Medulla oblongata (tissue), 1 donor: ENCODE measurements at regions not wholly inside any gene's neighbourhood (a gene's known extent, or its start where the extent isn't known, plus 50 kb on each side); places are given as distances from the start of the nearest gene placed in this dataset.

Experiments used
- DNase-seq: peaks from one replicate; pipeline ENCODE4 v3.0.0-alpha.2; 2015; ENCODE audit errors: extremely low spot score

DNA sequence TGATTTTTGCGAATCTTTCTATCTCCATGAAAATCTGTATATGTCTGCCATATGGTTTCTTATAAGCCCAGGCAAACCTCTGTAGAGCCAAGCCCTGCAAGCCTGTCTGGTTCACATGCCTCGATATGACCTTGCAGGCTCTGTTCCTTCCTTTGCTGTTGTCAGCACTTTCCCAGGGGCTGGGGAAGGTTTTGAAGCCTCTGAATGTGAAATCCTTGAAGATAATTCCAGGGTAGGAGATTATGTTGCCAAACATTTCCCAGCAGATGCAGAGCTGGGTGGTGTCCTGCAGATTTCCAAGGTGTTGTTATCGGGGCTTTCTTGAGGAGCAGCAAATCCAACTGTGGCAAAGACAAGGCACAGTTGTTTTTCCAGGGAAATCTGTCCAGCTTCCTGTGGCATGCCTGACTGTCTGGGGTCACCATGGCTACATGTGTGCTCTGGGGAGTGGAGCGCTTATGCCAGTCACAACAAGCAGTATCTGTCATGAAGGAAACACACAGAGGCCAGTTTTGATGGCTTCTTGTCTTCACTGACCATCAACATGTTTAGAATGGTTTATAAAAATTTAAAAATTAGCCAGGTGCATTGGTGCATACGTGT lies 60.7 kb upstream of the RPS23 start:
- DNase-seq: no peak

DNA sequence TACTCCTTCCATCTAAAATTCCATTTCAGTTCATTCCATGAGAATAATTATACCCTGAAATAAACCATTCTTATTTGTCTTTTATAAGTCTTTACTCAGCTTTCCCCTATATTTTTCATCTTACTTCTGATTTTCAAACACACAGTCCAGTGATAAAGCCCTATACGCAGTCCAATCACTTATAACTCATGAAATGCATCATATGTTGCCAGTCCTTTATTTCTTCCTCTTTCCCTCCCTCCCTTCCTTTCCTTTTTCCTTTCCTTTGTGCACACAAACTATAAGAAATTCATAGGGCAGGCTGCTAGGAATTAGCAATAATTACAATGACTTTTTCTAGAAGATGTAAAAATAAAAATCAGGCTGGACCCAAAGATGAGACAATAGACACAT lies 58.8 kb upstream of the RPS23 start:
- DNase-seq: no peak

DNA sequence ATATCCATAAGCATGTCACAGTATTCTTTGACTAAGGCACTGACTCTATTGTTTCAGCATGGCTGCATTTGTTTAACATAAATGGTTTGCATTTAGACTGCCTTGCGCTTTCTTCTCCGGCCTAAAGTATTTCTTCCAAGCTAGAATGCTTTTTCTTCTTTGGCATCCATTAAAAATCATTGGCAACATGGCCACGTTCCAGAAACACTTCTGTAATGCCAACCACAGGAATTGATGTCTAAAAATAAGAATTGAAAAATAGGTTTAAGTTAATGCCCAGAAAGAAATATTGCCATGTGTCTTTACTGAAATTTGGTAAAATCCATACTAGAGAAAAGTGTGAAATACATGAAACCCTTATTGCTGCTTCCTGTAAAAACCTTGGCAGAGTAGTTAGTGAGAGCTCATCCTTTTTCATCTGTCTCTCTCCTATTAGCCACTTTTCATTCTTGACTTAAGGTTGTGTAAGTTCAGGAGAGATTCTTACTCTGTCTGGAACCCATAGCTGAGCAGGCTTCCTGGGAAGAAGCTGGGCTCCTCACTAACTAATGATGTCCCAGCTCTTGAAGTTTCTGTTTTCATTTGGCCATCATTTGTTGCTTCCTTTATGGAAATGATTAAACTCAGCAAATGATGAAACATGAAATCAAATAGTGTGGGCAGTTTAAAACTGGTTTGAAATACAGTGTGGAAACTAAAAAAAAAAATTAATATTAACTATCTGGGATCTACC lies 58.2 kb upstream of the RPS23 start:
- DNase-seq: no peak

DNA sequence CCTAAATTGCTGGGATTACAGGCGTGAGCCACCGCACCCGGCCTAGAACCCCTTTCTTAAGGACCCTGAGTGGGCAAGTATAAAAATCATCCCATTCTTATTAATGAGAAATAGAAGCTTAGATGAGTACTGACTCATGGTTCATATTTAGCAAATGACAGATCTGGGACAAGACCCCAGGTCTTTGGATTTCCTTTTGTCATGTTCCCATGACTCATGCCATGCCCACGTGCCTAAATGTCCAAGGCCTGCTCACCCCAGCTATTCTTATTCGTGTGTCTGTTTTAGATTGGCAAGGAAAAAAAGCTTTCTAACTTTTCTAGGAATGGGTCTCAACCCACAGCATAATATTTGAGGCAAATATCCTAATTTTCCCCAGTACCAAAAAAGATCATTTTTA lies 57.7 kb upstream of the RPS23 start:
- DNase-seq: no peak

DNA sequence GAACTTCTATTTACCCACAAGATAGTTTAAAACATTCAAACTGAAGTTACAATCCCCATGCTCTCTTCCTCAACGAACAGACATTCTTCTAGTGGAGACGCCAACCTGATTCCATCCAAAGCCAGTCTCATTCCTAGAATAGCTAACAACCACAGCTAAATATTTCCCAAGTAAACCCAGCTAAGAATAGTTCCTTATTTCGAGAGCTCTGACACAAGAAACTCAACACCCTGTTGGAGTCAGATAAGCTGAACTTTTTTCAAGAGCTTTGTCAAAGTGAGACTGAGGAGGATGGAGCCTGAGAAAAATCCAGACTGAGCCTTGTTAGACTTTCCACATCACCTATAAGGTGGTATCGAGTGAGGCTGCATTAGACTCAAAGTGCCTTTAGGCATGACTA lies 56.7 kb upstream of the RPS23 start:
- DNase-seq: no peak

DNA sequence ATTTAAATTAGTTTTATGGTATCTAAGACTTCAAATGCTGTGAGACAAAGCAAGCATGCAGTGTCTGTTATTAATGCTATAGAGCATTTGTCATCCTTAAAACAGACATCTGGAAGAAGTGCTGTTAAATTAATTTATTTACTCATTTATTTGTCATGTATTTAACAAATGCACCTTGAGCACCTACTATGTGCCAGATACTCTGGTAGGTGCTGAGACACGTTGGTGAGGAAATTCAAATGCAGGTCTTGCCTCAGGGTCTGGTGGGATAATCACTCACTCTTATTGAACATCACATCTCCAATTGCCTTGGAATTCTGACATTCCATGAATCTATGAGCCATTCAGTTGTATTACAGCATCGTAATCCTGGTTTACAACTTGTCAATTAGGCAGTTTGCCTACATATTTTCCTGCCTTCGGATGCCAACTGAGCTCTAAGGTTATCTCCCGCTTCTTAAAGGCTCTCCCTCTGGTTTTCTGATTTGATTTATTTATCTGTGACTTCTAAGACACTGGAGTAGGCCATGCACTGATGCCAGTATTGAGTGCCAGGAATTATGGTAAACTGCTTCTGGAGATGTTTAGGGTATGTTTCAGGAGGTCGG lies 56.0 kb upstream of the RPS23 start:
- DNase-seq: no peak

DNA sequence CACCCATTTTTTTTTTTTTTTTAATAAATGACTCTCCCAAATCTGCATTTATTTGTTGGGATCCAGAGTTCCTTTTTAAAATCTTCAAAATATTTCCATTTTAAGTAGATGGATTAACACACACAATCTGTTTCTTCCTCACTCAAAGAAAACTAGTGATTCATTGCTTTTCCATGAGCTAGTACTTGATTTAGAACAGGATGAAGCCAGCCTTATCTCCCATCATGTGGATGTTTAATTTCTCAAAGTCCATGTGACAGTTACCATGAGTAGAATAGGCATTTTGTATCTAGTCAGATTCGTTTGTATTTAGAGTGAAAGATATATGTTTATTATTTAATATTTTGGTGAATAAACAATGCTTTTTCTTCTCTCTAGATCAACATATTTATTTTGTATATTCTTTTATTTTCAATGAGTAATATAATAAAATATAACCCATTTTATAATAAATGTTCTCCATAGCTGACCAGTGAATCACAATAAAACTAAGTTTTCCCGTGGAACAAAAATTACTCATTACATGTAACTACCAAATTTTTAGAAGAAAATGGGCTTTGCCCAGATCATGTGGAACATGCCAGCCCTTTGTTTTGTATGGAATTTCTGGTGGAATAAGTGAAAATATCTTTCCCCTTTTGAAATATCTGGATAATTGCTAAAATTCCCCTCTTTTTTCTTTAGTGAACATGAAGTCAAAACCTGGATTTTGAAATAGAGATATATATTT lies 54.9 kb upstream of the RPS23 start:
- DNase-seq: no peak

DNA sequence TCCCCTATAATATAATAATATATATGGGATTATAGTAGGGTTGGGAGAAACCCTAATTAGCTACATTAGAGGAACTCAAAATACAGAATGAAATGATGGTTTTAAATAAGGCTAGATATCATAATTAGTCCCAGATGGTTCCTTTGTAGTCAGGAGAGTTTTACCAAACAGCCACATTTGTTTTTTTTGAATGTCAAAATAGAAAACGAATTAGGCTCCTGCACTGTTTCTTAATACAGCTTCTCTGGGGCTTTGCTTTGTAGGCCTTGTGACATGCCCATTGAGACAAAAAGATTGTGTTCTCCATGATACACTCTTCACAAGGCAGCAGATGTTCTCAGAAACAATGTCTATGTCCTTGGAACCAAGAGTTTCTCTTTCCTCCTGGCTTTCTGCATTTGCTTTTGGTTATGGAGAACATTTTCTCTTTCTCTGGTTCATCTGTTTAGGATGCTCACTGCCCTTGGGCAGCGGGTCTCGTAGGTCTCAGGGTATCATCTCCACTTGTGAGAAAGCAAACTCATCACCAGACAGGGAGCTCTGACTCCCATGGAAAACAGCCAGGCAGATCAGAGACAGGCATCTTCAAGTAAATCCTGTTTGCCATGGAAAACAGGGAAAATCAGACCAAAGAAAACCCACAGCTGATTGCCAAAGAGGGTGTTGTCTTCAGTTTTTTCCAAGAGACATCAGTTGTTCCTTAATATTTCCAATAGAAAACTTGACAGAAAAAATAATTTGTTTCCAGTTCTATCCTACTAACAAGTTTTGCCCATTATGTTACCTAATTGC lies 54.1 kb upstream of the RPS23 start:
- no peak for DNase-seq

DNA sequence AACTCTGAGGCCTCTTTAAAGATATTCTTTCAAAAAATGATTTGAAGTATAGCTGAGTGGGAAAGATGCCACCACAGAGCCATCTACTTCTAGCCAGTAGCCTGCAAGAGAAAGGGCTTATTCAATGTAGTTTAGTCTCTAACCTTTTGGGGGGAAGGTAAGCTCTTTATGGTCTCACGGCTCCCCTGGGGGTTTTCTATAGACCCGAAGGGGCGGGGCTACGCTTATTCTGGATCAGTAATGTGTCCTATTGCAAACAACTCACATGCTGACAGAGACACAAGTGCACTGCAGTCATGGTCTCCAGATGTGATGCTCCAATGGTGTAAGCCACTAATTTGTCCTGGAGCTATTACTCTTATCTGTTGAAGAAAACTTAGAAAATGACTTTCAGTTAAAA lies 53.4 kb upstream of the RPS23 start:
- no peak for DNase-seq

DNA sequence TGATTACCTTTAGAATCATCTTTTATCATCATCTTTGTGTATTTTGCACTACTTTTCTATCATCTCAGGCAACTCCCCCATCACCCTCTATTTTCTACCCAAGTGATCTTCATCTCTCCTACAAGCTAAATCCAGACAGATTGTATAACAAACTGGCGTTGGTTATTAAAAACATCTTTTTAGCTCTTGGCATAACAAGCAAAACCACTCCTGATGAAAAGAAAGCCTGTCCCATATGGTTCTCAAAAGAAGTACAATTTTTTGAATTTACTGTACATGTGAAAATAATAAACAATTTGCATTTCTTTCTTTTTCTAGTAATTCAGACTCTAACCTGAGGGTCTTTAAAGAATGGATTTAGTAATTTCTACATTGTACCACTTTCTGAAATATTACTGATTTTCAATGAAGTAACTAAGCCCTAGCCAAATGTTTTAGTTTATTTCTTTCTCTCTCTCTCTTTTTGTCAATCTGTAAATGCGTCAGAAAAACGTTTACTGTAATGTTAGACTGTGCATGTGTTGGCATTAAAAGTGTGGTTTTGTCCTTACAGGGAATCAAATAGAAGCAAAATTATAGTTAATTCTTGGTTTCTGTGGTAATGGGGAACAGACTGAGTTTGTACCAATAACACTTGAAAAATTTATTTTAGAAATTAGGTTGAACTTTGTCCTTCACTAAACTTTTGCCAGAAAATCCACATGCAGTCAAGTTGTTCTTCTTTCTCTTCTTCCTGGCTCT lies 52.5 kb upstream of the RPS23 start:
- DNase-seq: no peak

DNA sequence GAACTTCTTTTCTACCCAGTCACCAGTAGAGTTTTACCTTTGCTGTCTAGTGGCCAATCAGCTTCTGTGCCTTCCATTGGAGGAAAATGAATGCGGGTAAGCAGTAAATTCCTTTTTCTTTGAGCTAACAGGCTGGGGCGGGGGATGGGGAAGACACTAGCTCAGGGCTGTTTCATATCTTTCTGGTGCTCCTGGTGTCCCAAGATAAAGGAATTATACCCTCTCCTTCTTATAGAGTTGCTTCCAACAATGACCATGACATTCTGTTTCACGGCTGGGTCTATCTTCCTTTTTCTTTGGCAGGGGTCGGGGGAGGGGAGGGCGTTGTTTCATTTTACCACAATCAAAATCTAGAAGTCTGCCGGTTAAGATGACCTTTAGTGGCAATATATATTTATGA lies 51.2 kb upstream of the RPS23 start:
- DNase-seq: no peak
